Activated CD8-positive, alpha-beta memory T cell treated with anti-CD3 and anti-CD28 coated beads, Interleukin-2, amount 50 U/mL, for 24 hours (primary cell): ENCODE measurements at regions not wholly inside any gene's neighbourhood (a gene's known extent, or its start where the extent isn't known, plus 50 kb on each side); places are given as distances from the start of the nearest gene placed in this dataset.
"Not testable (repeated sequence)": the region's sequence is repeated elsewhere in the genome, so short reads cannot be mapped to it uniquely, and the experiment has no call there.

Source experiments
- DNase-seq: peaks from one replicate; pipeline ENCODE4 v3.0.0-alpha.2; 2020; ENCODE audit errors: extremely low read depth

DNA sequence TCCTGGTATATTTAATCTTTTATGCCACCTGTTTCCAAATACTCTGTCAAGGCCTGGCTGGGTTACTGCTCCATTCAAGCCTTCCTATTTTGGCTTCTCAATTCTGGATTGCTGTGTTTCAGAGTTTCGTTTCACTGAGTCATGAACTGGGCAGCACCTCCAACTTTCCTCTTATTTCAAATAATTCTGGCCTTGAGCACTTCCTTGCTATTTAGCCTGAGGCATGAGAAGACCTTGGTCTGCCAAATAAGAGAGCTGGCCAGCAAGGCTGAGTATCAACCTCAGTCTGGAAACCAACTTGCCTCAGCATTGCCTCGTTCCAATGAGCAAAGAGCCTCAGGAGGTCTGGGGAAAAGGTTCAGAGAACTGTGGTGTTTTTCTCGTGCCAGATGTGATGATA lies 66.6 kb downstream of the TNFAIP3 start:
- DNase-seq: no peak

DNA sequence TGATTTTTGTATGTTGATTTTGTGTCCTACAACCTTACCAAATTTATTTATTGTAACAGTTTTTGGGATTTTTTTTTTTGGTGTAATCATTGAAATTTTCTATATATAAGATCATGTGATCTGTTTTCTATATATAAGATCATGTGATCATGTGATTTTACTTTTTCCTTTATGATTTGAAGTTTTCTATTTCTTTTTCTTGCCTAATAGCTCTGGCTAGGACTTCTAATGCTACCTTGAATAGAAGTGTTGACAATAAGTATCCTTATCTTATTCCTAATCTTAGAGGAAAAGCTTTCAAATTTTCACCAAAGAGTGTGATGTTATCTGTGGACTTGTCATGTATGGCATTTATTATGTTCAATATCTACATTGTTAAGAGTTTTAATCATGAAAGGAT lies 69.7 kb downstream of the TNFAIP3 start:
- no peak for DNase-seq

DNA sequence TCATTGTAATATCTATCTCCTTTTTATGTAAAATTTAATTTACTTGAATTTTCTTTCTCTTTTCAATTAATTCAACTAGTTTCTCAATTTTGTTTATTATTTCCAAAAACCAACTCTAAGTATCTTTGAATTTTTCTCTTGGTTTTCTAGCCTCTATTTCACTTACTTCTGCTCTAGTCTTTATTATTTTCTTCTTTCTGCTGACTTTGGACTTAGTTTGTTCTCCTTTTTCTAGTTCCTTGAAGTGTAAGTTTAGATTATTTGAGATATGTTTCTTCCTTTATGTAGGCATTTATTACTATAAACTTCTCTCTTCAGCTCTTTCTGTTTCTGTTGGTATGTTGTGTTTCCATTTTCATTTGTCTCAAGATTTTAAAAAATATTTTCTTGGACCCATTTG lies 70.8 kb downstream of the TNFAIP3 start:
- no peak for DNase-seq

DNA sequence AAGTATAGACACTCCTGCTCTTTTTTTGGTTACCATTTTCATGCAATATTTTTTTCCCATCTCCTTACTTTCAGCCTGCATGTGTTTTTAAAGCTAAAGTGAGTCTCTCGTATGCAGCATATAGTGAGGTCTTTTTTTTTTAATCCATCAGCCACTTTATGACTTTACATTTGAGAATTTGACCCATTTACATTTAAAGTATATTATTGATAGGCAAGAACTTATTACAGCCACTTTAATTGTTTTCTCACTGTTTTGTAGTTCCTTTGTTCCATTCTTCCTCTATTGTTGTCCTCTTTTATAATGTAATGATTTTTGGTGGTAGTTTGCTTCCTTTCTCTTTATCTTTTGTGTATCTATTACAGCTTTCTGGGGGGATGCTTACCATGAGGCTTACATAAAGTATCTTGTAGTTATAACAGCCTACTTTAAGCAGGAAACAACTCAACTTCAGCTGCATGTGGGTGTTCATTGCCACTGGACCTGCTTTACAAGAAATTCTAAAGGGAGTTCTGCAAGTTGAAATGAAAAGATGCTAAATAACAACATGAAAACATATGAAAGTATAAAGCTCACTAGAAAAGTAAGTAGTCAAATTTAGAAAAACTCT lies 71.8 kb downstream of the TNFAIP3 start:
- no peak for DNase-seq

DNA sequence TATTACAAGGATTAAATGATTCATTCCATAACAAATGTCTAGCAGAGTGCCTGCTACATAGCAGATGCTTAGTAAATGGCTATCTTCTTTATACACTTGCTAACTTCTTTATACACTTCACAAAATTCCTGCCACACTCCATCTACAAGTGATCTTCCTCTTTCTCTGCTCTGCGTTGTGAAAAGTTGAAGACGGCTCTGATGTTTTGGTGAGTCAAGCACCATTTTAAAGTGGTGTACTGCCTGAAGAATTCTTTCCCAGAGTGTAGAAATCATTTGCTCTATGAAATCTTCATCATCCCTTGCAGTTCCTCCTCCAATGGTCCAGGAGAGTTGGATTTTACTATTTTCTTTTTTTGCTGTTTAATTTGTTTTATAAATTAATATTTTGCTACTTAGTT lies 74.9 kb downstream of the TNFAIP3 start:
- no peak for DNase-seq

DNA sequence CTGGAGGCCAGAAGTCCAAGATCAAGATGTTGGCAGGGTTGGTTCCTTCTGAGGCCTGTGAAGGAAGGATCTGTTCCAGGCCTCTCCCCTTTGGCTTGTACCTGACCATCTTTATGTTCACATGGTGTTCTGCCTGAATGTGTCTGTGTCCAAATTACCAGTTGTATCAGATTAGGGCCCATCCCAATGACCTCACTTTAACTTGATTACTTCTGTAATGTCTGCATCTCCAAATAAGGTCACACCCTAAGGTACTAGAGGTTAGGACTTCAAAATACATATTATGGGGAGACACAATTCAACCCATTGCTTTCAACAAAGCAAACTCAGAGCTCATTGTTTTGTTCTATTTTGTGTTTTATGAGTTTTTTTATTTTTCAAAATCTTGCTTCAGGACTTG lies 75.7 kb downstream of the TNFAIP3 start:
- no peak for DNase-seq

DNA sequence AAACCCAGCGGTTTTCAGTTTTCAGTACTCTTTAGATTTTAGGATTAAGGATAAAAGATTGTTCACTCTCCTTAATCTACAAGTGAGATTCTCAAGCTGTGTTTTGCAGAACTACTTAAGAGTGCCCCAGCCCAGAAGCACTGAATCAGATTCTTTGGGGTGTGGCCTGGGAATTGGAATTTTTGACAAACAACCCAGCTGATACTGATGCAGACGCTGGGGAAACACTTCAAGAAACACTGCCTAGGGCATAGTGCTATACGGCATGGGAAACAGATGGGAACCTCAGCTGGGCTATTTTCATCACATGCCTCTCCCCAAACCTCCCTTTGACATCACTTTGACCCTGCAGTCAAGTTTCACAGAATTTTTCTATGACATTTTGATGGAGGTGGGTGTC lies 77.3 kb downstream of the TNFAIP3 start:
- DNase-seq: not testable (repeated sequence)

DNA sequence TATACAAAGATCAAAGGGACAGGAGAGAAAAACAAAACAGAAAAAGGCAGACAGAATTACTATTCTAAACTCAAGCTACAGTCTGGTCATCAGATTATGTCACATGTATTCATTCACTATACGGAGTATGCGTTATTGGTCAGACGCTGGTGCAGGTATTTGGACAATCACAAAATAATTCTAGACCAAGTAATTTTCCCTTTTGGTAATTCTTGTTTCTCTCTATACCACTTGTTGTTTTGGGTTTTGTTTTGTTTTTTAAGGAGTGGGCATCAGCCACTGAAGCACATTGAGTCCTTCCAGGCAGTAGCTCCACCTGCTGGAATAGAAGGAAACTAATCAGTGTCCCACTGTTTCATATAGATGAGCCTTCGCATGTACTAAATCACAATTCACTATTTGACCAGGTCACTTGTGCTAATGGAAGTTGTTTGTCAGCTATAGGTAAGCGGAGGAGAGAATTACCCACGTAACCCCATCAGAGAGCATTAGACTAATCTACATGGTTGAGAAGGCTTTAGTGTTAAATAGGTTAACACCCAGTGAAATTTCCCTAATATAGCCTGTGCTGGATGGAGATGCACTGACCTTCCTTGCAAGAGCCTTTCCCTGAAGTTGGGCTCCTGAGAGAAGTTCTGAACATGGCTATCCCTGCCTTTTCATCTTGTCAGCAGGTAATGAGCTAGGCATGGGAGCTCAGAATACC lies 77.9 kb downstream of the TNFAIP3 start:
- DNase-seq: no peak

DNA sequence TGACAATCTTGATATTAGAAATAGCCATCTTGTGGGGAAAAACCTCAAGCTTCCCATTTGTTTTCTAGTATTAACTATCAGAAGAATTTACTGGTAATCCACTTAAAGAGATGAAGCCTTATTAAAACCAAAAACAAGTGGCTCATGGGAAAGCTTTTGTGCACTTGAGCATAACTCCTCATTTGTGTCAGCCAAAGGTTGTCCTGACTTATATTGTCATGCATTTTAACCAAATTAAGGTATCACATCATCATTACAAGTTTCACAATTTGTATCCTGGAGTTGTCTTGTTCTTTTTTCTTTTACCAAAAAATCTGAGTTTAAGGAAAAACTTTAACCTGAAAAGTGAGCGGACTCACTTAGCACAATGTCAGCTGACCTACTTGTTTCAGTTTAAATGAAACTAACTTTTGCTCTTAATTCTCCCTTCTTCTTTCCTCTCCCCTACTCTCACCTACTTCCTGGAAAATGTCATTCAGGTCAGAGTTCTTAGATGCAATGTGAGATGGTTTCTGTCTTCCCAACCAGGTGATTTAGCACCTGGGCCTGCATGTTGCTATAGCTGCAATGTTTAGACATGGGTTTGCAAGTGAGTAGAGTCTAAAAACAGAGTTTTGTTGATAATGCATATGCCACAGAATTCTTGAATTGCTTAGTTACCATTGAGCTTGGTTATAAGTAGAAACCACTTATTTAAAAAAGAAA lies 82.8 kb downstream of the TNFAIP3 start:
- DNase-seq: no peak

DNA sequence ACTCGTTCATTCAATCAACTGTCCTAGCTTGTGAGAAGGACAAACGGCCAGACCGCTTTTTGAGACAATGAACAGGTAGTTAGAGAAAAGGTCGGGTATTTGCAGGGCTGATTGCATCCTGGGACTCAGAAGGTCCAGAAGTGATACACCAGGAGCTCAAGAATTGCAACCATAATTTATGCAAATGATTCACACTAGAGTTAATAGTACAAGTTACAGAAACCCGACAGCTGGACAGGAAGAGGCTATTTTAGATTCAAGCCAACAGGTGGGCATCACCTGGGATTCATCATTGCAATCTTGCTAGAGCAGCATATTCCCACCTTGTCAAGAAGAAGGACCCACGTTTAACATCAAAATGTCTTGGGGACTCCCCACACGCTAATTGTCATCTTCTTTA lies 83.5 kb downstream of the TNFAIP3 start:
- no peak for DNase-seq

DNA sequence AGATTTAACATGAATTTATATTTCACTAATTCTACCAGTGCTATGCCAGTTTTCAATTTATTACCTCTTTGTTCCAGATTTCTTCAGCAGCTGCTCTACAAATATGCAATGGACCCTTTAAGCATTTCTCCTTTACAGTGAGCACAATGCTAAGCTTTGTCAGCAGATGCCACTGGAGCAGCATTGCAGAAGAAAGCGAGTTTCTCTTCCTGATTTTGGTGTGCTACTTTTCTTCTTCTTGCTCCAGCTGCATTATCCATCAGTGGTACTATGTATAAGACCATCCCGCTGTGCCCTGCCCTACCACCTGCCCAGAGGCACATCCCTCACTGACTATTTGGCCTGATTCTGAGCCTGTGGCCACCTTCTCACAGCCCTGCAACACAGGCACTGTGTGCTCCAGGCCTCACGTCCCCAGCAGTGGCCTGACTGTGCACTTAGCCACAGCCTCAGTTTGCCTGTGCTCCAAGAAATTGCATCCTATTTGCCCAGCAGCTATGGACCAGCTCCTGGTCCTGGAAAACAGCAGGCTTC lies 84.1 kb downstream of the TNFAIP3 start:
- DNase-seq: no peak

DNA sequence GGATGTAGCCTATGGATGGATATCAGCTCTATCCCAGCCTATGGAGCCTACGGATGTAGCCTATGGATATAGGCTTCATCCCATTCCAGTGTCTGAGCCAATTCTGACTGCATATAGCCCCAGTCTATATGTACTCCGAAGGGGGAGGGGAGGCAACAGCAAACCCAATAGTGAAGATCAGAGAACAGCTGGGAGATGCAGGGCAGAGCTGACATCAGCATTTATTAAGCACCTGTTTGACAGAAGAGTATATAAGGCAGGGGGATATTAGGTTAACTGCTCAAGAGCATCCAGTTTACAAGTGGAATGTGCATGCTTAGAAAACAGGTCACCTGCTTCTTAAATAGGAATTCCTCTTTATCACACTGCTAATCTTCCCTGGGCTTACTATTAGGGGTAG lies 85.2 kb downstream of the TNFAIP3 start:
- DNase-seq: no peak

DNA sequence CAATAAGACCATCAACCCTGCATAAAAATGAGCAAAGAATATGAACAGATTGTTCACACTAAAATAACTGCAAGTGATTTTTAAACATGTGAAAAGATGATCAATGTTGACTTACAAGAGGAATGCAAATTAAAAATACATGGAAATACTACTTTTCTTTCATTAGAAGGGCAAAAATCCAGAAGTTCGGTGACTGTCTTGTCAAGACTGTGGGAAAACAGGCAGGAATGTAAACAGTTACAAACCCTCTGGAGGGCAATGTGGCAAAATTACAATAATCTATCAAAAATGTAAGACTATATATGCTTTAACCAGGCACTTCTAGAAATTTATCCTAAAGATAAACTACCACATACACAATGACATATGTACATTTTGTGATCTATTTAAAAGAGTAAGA lies 86.7 kb downstream of the TNFAIP3 start:
- DNase-seq: no peak

DNA sequence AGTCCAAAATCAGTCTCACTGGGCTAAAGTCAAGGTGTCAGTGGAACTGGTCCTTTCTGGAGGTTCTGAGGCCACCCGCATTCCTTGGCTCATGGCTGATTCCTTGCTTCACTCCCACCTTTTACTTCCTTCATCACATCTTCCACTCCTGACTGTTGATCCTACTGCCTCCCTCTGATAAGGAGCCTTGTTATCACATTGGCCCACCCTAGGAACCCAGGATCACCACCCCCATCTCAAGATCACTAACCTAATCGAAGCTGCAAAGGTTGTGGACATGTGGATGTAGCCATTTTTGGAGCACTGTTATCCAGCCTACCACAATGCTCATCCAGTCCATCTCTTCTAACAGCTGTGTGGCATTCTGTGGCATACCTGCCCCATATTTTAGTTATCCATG lies 87.2 kb downstream of the TNFAIP3 start:
- DNase-seq: no peak

DNA sequence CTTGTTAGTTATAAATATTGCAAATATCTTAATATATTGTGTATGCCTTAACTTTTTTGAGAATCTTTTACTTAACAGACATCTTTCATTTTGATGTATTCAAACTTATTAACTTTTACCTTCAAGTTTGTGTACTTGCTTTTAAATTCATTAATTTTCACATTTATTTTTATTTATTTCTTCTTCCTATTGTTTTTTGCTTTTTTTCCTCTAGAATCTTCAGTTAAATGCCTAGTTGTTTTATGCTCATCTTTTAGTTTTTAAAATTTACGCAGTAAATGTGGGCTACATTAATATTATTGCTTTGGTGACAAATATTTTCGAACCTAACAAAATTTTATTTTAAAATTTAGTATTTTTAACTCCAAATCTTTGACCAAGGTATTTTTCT lies 89.0 kb downstream of the TNFAIP3 start:
- no peak for DNase-seq

DNA sequence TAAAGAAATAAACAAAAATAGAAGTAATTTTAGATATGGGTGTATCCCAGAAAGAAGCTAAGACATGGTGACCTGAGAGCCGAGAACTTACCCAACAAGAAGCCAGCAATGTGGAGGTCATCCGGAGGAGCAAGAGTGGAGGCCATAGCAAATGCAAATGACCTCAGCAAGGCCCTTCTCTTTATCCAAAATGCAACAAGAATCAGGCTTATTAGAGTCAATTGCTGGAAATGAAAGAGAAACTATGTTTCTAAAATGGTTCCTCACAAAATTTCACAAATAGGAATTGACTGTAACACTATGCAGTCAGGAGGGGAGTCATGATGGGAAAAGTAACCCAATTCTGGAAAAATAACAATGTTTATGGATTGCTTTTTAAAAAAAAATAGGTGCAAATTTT lies 90.4 kb downstream of the TNFAIP3 start:
- no peak for DNase-seq

DNA sequence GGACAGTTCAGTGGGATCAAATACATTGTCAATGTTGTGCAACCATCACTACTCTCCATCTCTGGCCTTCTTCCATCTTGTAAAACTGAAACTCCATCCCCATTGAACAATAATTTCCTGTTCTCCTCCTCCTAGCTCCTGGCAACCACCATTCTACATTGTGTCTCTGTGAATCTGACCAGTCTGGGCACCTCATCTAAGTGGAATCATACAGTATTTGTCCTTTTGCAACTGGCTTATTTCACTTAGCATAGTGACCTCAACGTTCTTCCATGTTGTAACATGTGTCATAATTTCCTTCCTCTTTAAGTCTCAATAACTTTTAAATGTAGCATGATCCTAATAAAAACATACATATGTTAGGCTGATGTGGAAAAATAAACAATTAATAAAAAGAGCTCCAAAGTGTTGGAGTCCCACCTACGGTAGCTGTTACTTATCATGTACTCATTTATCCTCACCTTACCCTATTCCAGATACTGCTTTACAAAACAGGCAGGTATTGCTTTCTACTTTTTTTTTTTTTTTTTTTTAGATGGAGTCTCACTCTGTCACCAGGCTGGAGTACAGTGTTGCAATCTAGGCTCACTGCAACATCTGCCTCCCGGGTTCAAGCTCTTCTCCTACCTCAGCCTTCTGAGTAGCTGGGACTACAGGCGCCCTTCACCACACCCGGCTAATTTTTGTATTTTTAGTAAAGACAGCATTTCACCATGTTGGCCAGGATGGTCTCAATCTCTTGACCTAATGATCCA lies 91.9 kb downstream of the TNFAIP3 start:
- DNase-seq: no peak

DNA sequence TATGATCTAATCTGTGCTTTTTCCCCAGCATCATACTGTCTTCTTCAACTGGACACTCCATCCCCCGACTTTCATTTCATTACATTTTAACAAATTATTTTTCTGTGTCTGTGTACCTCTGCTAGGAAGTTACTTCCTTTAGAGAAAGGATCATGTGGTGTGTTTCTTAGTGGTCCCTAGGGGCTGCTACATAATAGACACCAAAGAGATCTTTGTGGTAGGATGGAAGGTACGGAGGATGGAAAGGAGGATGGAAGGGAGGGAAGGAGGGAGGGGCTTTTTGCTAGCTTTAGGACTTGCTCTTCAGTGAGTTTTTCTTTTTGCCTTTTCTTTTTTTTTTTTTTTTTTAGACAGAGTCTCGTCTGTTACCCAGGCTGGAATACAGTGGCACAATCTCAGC lies 95.7 kb downstream of the TNFAIP3 start:
- no peak for DNase-seq

DNA sequence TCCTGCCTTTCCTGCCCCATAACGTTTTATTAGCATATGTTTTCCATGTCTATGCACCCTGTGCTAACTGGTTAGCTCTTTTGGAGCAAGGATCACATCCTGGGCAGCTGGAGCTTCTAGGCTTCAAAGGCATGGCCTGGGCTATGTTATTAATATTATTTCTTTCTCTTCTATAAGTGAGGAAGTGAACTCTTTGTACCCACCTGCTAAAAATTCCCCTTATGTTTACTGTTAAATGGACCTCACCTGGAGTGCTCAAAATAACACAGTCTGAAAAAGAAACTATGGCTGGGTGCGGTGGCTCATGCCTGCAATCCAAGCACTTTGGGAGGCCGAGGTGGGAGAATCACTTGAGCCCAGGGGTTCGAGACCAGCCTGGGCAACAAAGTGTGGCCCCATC lies 97.8 kb downstream of the TNFAIP3 start:
- DNase-seq: no peak

DNA sequence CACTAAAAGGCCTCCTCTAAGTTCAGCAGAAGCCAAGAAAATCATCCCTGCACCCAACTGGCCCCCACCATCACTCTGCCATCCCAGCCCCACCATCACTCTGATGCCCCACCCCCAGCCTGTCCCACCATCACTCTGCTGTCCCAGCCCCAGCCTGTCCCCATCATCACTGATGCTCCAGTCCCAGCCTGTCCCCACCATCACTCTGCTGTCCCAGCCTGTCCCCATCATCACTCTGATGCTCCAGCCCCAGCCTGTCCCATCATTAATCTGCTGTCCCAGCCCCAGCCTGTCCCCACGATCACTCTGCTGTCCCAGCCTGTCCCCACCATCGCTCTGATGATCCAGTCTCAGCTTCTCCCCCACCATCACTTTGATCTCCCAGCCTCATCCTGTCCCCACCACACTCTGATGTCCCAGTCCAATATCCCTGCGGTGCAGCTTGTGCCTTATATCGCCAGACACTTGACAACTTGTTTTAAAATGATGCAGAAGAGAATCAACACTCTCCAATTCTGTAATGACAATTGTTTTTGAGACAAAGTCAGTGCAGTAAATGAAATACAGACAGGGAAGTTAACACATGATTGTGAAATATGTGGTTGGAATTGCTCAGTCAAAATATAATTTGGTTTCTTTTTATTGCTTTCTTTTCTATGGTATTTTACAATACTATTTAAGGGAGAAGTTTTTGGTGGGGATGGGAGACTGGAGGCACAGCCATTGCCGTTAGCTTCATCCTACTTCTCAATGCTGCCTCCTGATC lies 100.8 kb downstream of the TNFAIP3 start:
- DNase-seq: no peak

DNA sequence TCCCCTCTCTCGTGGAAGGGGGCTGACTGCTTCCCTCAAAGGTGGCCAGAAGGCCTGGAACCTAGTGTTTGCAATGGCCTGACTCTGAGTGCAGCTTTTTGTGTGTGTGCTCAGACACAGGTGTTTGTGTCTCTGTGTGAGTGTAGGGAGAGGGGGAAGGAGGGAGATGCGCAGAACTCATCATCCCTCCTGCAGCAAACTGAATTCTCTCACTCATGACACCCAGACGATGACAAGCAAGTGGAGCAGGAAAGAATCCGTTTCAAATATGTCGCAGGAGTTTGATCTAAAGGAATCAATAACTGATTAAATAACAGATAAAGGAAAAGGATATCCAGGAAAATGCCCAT lies 101.4 kb downstream of the TNFAIP3 start:
- DNase-seq: no peak

DNA sequence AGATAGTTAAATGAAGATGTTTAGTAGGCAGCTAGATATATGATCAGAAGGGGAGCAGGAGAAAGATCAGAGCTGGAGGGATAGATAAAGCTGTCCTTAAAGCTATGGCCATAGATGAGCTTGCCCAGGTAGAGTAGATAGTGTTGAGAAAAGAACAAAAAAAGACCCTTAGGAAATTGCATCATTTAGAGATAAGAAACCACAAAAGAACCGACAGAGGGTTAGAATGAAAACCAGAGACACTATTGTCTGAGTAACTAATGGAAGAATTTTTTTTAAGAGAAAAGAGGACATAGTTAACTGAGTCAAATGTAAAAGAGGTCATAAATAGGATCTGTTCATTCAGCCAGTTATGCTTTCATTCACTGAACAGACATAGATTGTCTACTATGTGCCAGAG lies 101.8 kb downstream of the TNFAIP3 start:
- DNase-seq: no peak
